HS-27A (cell line): ENCODE measurements at regions not wholly inside any gene's neighbourhood (a gene's known extent, or its start where the extent isn't known, plus 50 kb on each side); places are given as distances from the start of the nearest gene placed in this dataset.

ENCODE experiments used
- DNase-seq: peaks from one replicate; pipeline ENCODE4 v3.0.0-alpha.2; 2012; ENCODE audit warnings: low read depth, missing footprints

DNA sequence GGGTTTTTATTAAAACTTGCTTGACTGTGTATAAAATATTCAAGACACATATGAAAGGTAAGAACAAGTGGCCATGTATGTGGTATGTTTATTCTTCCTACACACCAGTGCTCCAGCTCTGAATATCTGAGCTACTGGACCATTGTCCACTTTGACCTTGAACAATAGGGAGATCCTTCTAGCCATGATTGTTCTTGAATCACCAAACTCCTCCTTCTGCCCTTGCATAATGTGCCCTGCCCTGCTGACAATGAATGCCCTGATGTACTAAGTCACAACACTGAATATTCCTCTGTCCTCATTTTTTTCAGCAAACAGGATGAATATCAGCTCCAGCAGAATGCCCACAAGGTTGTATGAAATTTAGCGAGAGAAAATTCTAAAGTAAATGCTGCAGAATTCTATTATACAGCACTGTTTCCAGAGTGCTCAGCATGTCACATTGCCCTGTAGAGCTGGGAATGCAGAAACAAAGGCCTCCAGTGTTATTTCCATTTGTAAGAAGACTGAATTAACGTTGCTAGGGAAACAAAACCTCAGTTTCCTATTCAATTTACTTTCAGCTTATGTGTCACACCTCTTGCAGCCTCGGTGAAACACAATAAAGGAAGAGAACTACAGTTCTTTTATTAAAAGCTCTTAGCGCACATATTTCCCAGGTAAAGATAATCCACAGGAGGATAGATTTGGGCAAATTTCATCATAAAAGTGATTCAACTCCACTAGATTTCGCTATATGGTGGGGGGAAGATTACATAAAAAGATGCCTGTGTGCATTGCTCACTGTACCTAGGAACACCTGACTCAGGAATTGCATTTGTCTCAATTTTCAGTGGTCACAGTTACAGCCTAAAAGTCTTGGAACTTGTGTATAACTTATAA, 187.4 kb upstream of the ATP1B1 start:
- DNase-seq, result no peak

DNA sequence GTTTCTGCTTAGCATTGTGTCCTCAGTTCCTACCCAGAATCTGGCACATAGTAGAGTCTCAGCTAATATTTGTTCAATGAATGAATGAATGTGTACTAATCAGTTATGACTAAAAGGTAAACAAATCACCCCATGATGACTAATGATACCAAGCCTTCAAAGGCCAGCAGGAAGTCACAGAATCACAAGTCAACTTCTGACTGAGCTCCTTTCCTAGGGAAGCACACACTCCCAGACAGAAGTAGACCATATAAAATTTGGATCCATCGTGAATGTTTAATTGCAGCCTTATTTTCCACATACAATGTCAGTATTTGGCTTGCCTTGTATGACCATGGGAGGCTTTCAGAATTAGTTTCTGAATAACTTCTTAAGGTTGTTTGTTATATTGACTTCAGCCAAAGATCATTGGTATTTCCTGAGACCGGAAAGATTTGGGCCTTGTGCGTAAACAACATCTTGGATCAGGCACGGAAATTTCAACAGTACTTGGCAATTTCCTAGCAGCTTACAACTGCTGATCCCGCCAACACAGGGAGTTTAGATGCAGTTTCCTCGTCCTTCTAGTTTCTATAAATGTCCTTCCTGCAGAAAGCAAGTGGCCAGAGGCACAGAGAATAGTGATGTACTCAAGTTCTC, 185.9 kb upstream of the ATP1B1 start:
- DNase-seq, result no peak

DNA sequence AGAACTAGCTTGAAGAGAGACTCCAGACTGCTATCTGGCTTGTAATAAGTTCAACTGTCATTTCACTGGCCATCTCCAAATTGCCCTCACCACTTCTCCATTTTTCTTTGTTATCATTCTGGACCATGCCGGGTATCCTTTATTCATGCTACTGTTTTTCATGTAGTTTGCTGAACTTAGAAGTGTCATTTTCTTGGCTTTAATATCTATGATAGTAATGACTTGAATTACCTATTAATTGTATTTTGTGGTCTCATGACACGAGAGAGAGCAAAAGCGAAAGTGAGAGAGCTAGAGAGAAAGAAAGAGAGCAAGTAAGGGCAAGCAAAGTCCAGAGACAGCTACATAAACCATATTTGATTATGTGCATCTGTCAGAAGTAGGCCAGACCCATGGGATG, 184.9 kb upstream of the ATP1B1 start:
- no peak for DNase-seq

DNA sequence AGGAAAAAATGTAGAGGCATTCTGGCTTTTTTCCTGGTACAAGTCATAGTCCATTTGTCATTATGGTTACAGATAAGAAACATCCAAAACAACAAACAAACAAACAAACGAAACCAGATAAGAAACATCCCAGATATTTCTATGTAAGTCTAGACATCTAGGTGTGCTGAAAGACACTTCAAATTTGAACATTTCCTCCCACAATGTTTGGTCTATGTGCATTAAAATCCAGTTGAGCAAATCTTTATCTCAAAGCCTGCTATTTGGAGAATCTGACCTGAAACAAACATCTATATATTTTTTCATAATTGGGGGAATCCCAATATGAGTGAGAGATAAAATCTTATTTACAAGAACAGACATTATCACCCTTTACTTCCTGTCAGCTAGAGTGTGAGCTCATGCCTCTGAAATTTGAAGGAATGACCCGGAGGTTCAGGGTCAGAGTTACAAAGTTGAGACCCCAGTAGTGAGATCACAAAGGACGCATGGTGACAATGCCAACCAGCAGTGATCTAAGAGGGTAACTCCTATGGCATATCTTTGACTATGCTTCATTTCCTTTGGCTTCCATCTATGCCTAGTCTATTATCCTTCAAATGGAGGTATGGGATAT, 182.9 kb upstream of the ATP1B1 start:
- DNase-seq, result no peak

DNA sequence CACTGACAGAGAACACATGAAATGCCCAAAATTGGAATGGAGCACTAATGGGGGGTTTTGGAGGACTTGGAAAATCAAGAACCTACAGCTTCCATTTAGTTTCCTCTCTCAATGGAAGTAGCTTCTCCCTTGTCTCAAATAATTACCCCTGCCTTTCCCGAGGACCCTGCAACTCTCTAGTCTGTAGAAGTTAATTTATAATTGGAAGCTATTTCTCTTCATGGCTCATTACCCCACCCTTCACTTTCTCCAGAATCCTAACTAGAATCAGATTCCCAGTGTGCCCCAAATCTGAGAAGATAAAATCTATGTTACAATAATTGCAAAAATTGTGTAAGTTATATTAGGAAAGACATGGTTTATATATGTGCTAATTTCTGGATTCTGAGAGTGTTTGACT, 181.5 kb upstream of the ATP1B1 start:
- DNase-seq, result no peak

DNA sequence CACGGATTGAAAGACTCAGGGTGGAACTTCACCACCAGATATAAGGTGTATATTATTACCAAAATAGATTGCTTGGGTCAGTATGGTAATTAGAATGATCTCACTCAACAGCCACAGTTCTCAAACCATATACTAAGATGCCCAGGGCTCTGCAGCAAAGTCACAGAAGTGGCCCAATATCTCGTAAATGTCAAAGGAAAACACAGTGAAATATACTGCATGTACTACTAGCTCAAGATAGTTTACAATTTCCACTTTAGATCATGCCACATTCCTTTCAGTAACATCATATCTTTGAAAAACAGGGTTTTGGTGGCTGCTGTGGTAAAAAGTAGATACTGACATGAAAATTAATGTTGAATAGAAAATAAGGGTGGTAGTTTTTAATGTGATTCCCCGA, 180.3 kb upstream of the ATP1B1 start:
- no peak for DNase-seq

DNA sequence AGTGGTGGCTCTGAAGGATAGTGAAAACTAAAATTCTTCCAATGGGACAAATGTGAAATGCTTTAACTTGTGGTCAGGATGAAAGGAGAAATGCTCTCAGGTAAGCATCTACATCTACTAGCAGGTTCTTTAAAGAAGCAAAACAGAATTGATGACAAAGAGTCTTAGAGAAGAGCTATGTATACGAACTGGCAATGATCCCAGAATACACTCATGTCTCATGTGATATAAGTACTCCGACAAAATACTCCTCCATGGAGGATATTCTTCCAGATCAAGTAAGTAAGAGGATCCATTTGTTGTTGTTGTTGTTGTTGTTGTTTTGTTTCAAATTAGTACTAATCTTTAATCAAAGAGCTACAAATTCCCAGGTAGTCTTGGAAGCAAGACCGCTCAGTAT, 174.0 kb upstream of the ATP1B1 start:
- DNase-seq, result no peak

DNA sequence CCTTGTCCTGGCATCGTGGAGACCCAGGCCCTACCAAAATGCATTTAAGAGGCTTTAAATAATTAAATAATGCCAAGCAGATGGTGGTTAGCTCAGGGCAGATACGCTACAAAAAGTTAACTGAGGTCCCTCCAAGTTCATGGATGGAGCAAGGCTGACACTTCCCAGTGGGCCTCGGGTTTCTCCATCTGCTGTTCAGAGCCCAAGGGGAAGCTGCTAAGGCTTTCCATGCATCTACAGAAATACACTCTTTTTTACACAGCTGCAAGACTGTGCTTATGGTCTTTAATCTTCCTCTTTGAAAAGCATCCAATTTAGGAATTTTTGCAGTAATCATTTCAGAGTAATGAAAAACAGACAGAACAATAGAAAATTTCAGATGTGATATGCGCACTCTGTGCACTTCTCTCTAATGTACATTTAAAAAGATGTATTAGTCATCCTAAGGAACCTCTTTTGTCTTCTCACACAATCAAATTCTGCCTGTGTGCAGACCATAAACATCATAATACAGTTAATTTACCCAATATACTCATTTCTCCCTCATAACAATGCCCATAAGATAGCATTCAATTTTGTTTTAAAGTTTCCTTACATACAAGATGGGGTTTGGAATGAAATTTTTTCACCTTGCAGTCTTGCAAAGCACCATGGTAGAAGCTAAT, 173.2 kb upstream of the ATP1B1 start:
- DNase-seq, result no peak

DNA sequence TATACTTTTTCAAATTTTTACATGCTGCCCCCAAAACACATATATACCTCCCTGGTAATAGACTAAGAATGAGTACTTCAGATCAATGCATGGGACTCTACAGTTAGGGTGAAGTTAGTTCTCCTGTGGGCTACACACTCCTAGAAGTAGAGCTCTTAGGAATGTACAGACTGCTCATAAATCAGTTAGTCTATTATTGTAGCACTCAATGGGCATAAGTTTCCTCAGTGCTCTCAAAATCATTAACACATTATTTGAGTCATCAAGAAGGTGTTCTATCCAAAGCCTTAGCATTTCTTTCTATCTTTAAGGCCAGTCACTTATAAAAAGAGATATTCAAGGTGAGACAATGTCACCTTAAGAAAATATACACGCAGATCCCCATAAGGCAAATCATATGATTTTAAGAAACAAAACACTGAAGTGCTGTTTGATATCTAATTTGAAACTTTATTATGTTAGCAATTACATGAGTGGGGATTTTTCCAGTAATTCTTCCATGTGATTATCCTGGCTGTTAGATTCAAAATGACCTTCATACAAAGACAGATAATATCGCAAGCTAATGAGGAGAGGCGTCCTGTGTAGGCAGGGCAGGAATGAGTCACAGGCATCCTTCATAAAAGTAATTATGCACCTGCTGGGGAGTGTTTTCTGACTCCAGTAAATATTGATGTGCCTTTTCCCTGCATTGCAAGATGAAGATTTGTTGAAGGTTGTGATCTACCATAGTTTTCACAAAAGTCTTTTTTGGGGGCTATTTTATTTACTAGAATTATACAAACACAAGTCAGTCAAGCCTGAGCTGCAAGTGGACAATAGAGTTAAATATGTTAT, 167.2 kb upstream of the ATP1B1 start:
- DNase-seq, result no peak

DNA sequence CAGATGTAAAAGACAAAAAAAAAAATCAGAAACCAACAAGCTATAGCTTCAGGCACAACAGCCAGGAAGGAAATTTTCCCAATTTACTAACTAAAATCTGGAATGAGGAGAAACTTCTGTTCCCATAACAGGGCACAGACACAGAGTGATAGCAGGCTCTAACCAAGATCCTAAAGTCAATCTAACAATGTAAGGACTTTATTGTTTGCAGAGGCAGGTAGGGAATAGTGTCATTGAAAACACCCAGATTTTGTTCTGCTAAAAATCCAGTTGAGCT, 166.6 kb upstream of the ATP1B1 start:
- no peak for DNase-seq

DNA sequence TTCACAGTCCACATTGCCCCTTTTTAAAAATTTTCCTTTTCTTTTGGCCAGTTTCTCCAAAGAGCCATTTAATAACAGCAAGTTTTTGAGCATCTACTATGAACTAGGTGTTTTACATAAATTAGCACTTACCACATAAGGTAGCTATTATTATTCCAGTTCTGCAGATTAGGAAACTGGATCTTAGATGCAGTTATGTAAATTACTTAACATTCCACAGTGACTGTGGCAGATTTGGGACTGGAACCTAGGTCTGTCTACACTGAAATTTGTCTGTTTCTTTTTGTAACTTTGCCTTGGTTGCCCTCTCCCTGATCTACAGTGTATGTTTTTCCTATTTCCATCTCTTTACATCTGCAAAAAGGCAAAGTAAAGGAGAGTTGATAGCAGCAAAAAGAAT, 164.8 kb upstream of the ATP1B1 start:
- DNase-seq, result no peak

DNA sequence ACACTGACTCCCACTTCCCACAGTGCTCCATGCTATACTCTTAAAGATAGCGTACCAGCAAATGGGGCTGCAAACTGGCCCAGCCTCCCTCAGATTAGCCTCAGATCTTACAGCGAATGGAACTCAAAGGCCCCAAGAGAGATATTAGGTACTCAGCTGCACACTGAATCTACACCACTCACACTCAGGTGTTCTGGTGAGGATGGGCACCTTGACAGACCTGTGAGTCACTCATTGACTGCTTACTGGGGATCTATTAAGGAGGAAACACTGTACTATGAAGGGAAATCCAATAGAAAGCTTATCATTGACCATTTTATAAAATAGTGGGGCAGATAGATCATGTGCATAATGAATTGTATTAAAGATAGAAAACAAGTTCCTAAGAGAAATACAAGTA, 164.3 kb upstream of the ATP1B1 start:
- DNase-seq, result no peak

DNA sequence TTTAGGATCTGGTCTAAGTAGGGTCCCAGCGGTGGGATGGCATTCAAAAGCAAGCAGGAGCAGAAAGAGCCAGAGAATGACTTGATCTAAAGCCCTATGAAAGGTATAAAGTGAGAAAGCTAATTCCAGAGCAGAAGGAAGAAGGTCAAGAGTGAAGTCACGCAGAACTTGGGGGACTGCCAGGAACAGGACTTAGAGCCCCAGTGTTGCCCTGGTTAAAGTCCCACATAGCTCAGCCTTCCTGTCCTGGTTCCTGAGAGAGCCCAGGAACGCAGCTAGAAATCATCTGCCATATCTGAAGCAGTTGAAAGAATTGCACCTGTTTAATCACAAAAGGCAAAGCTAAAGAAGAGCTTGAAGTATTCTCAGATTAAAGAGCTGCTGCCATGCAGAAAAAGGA, 160.6 kb upstream of the ATP1B1 start:
- no peak for DNase-seq

DNA sequence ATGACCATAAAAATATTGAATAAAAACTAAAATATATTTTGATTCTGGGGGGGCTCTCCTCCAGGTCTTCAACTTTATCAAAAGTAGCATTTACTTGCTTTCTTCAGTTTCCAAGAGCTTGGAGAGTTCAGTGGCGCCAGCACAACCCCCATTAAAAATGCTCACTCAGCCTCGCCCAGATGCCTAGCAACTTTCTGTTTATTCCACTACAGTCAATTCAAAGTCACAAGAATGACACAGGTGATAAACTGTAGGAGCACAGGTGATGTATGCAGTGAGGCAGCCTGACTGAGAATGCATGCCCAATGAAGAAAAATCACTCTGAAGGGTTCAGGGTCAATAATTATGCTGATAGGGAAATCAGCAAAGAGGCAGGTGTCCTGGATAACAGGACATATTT, 159.4 kb upstream of the ATP1B1 start:
- DNase-seq, result no peak

DNA sequence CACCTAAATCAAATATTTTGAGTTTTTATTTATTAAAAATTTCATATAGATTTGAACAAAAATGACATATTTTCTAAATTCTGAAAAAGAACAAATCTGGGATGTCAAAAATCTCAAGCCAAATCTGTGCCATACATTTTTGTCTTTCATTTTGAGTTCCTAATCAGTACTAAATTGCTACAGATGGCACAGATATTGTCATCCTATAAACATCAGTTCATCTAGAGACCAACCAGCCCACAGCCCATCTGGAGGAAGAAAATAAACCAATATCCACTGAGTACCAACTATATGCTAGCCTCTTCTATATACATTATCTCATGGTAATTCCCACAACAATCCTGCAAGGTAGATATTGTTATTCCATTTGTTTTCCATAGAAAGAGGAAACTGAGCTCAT, 156.8 kb upstream of the ATP1B1 start:
- DNase-seq, result no peak

DNA sequence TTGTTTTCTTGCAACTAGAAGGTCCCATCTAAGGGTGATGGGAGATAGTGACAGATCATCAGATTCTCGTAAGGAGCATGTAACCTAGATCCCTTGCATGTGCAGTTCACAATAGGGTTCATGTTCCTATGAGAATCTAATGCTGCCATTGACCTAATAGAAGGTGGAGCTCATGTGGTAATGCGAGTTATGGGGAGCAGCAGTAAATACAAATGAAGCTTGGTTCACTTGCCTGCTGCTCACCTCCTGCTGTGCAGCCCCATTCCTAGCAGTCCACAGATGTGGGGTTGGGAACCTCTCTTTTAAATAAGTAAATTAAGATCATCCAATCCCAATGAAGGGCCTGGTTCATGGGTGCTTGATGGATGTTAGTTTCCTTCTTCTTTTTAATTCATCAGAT, 148.7 kb upstream of the ATP1B1 start:
- DNase-seq, result no peak

DNA sequence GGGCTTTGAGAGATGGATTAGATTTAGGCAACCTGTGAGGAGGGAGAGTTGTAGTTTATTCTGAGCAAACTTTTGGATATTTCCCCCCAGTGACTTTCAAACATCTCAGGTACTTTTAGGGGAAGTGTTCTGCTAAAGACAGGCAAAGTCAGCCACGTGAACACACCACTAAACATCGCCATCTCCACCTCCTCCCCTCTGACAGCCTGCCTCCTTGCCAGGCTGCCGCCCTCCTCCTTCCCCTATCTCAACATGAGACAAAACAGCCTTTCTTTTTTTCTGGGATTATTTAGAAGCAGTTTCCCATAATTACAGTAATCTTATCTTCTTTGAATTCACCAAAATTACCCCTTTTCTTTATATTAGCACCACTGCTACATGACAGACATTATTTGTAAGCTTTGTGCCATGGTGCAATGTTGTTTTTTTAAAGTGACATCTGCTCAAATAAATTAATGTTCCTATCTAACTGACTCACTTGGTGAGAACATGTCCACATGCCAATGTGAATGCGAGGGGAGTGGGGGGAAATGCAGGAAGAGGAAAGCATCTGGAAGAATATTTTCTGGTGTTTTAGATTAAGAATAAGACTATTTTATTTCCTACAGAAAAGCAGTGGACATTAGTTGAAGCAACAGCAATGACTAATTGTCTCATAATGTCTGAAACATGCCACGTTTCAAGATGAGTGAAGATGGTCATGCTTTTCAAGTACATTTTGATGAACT, 147.8 kb upstream of the ATP1B1 start:
- no peak for DNase-seq

DNA sequence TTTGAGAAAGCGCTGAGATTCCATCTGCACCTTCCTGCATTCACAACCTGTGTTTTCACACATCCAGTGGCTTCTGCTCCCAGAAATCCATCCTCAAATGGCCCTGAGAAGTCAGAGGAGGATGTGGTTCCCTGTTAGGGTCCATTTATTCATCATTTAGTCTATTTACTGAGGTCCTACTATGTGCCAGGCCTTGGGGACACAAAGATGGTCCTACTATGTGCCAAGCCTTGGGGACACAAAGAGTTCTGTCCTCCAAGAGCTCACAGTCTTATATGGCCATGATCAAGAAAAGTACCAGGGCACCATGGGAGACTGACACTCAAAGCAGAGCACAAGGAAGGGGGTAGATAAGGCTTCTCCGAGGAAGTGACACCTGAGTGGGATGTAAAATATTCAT, 147.1 kb upstream of the ATP1B1 start:
- DNase-seq, result no peak

DNA sequence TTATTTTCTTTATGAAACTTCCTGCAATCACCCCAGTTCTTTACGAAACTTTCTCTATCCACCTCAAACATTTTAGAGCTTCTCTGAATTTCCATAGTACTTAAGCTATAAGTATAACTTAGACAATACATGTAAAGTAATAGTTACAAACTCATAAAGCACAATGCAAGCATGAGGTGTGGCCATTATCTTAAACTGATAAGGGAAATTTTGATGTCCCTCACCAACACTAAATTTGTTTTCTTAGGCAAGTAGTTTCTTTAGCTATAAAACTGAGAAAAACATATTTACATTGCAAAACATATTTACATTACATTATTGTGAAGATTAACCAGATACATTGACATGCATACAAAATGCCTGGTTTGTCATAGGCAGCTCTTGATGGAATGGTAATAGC, 146.4 kb upstream of the ATP1B1 start:
- DNase-seq, result no peak

DNA sequence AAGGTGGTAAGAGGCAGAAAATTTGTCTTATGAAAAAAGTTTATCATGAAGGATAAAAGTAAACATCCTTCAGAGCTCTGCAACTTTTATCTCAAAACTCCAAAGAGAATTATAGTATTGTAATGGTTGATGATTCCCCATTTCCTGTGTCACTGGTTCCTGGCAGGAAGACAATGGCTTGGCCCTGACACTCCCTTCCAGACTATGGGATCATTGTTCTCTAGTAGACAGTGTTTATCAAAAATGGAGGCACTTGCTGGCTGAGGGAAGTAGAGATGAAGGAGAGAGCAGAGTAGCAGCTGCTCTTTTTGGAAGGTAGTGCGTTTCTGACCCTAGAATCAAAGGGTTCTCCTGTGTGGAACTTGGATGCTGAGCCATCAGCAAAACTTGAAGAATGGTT, 145.9 kb upstream of the ATP1B1 start:
- DNase-seq, result no peak

DNA sequence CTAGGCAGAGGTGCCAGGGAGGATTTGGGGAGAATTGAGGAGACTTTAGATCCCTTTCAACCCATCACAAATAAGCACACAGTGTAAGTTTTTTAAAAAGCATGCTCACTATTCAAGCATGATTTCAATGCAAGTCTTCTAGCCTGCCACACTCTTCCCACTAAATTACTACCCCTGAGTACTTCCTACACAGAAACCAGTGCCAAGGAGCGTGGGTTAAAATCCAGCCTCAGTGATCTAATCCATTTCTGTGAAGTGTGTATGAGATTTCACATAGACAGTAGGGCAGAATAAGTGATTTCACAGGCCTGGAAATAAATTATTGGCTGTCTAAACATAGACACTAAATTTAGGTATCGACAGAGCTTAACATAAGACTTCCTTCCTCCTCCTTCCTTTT, 142.9 kb upstream of the ATP1B1 start:
- DNase-seq, result no peak

DNA sequence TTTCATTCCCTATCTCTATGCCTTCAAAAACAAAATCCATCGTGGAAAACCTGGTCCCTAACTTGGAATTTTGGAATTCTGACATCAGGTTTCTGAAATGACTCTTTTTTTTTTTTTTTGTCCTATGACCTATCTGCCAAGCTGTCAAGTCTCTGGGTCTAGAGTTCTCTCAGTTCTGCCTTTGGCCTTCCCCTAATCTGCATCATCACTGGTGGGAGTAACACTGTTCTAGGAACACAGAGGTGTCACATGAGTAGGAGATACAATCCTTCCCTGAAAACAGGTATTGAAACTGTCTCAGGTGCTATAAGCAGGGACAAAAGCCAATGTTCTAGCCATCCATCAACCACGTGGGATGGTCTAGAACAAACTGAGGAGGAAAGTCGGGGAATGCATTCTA, 142.0 kb upstream of the ATP1B1 start:
- no peak for DNase-seq
